ENCODE measurements at regions not wholly inside any gene's neighbourhood (a gene's known extent, or its start where the extent isn't known, plus 50 kb on each side); places are given as distances from the start of the nearest gene placed in this dataset.

DNA sequence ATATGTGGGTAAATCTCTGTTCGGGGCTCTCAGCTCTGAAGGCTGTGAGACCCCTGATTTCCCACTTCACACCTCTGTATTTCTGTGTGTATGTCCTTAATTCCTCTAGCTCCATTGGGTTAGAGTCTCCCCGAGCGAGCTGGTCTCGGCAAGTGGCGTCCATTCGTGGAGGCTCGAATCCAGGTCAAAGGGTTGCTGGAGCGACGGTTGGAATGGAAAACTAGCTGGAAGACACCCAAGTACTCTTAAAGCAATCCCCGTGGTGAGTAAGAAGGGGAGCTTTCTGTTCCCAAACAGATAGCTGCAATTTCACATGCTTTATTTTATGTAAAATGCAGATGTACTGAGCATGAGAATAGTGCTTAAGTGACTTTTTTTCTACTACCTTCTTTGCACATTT is 277.5 kb upstream of the SGCG start:
- H2BK5ac ChIP-seq (ENCODE audit: low read depth, low read length, poor library complexity, severe bottlenecking): no peak overlapping the region
- no peak overlapping the region for H3K18ac ChIP-seq (ENCODE audit: low read depth, low read length)
- H3K36me3 ChIP-seq (ENCODE audit: control insufficient read depth, insufficient read depth, low read length): no peaks in the 10 kb centered on the region
- no peak overlapping the region for H3K4me2 ChIP-seq (ENCODE audit: low read depth, low read length)
- H3K4me1 ChIP-seq (ENCODE audit: control insufficient read depth, insufficient read depth, low read length): no peaks in the 10 kb centered on the region
- no CpG with 5 or more reads among the region's 10 CpGs for WGBS, 2 experiments (ENCODE audit: extremely low coverage in 2 of 2, insufficient read length in 1 of 2)
- ChIA-PET POLR2A (ENCODE audit: unreplicated experiment) (interaction anchor here (0.6 kb wide), 1 partner anchor 102 kb away, joined by 3 read pairs; no protein-coding TSS in a partner anchor), CTCF (no interaction called here)
- H3K9me3 ChIP-seq (ENCODE audit: control insufficient read depth, insufficient read depth, low read length): no peaks in the 10 kb centered on the region; the same call in 1 of the 2 replicates
- TF ChIP-seq MAFK (IDR thresholded peaks at IDR 0.05; ENCODE audit: low read depth, low read length): no peak
- TF ChIP-seq CHD1 (IDR thresholded peaks at IDR 0.05; ENCODE audit: low read depth, low read length): no peak
- no peak for TF ChIP-seq BHLHE40 (IDR thresholded peaks at IDR 0.05; ENCODE audit: low read depth, low read length)
- no peak for TF ChIP-seq POLR2A (IDR thresholded peaks at IDR 0.05; ENCODE audit: low read depth, low read length)
- TF ChIP-seq SMC3 (IDR thresholded peaks at IDR 0.05; ENCODE audit: low read depth, low read length): no peak
- TF ChIP-seq, protein P1, sequence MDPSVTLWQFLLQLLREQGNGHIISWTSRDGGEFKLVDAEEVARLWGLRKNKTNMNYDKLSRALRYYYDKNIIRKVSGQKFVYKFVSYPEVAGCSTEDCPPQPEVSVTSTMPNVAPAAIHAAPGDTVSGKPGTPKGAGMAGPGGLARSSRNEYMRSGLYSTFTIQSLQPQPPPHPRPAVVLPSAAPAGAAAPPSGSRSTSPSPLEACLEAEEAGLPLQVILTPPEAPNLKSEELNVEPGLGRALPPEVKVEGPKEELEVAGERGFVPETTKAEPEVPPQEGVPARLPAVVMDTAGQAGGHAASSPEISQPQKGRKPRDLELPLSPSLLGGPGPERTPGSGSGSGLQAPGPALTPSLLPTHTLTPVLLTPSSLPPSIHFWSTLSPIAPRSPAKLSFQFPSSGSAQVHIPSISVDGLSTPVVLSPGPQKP (IDR thresholded peaks at IDR 0.05; ENCODE audit: borderline replicate concordance, low read depth, low read length): no peak
- no peak for TF ChIP-seq MXI1 (IDR thresholded peaks at IDR 0.05; ENCODE audit: borderline replicate concordance, low read depth, low read length)
- TF ChIP-seq FOS (IDR thresholded peaks at IDR 0.05; ENCODE audit: low read depth, low read length): no peak
- no peak for TF ChIP-seq RFX5 (IDR thresholded peaks at IDR 0.05; ENCODE audit: low read depth, low read length)
- TF ChIP-seq, protein P2, sequence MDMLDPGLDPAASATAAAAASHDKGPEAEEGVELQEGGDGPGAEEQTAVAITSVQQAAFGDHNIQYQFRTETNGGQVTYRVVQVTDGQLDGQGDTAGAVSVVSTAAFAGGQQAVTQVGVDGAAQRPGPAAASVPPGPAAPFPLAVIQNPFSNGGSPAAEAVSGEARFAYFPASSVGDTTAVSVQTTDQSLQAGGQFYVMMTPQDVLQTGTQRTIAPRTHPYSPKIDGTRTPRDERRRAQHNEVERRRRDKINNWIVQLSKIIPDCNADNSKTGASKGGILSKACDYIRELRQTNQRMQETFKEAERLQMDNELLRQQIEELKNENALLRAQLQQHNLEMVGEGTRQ (IDR thresholded peaks at IDR 0.05; ENCODE audit: low read depth, low read length): no peak
- no peak for TF ChIP-seq MAZ (IDR thresholded peaks at IDR 0.05; ENCODE audit: borderline replicate concordance, low read depth, low read length)
- TF ChIP-seq CEBPB (IDR thresholded peaks at IDR 0.05; ENCODE audit: low read depth, low read length): no peak
- TF ChIP-seq RCOR1 (IDR thresholded peaks at IDR 0.05; ENCODE audit: insufficient replicate concordance, low read length): no peak
- no peak for TF ChIP-seq NFE2L2 (IDR thresholded peaks at IDR 0.05; ENCODE audit: low read depth, low read length)
- no peaks in the 10 kb centered on the region for H3K27me3 ChIP-seq (ENCODE audit: control insufficient read depth, insufficient read depth, low read length)
- no peak overlapping the region for H4K91ac ChIP-seq (ENCODE audit: insufficient read depth, low read depth, low read length)
- in situ Hi-C loops (cut with MboI; ENCODE audit: low sequenced_read_pairs): no loop called here
- H3K14ac ChIP-seq (replicated peaks; ENCODE audit: low read depth, low read length): no peak overlapping the region
- no peak overlapping the region for H2BK15ac ChIP-seq (ENCODE audit: low read depth, low read length)
- no peak overlapping the region for H3K4me3 ChIP-seq (ENCODE audit: insufficient read depth, low read depth, low read length)
- no peaks in the 10 kb centered on the region for H3K9me1 ChIP-seq (ENCODE audit: insufficient read depth, low read length)
- no peak overlapping the region for H2BK120ac ChIP-seq (ENCODE audit: low read depth, low read length)
- H2AK5ac ChIP-seq (ENCODE audit: low read depth, low read length): no peak overlapping the region
- no peak overlapping the region for H2BK20ac ChIP-seq (ENCODE audit: low read depth, low read length)
- H3K56ac ChIP-seq (ENCODE audit: extremely low read depth, insufficient read depth, low read length): no peak overlapping the region
- DNase-seq: no peak
- H3K9ac ChIP-seq (ENCODE audit: low read depth, low read length): no peak overlapping the region
- H2AK9ac ChIP-seq (replicated peaks; ENCODE audit: low read depth, low read length, poor library complexity): no peak overlapping the region
- H2AFZ ChIP-seq (replicated peaks; ENCODE audit: low read length, poor library complexity): no peak overlapping the region
- H3K23ac ChIP-seq (ENCODE audit: low read depth, low read length): no peak overlapping the region
- no peak overlapping the region for H3K4ac ChIP-seq (ENCODE audit: low read depth, low read length)
- no peaks in the 10 kb centered on the region for H3K79me1 ChIP-seq (ENCODE audit: low read depth in 1 of 2, low read length in 2 of 2)
- dilution Hi-C loops (cut with HindIII; ENCODE audit: low sequenced_read_pairs, unreplicated experiment): no loop called here
- no peak overlapping the region for H3K27ac ChIP-seq (ENCODE audit: insufficient read depth, low read length)
- BruUV-seq (replicated peaks): no TSS peak
- no peak overlapping the region for H4K8ac ChIP-seq (ENCODE audit: low read depth in 2 of 2, low read length in 2 of 2)
- no peak for ATAC-seq (ENCODE audit: low read depth)
- intact Hi-C loops (cut with micrococcal nuclease): no loop called here
- no peak overlapping the region for H4K5ac ChIP-seq (ENCODE audit: low read depth, low read length)
- H4K20me1 ChIP-seq (ENCODE audit: insufficient read depth, low read length): no peaks in the 10 kb centered on the region
